CD1c-positive myeloid dendritic cell (primary cell): ENCODE measurements at regions not wholly inside any gene's neighbourhood (a gene's known extent, or its start where the extent isn't known, plus 50 kb on each side); places are given as distances from the start of the nearest gene placed in this dataset.
"Not testable (repeated sequence)": the region's sequence is repeated elsewhere in the genome, so short reads cannot be mapped to it uniquely, and the experiment has no call there.

Experiments used
- DNase-seq: peaks from one replicate; pipeline ENCODE4 v3.0.0-alpha.2; 2016; ENCODE audit errors: extremely low spot score

DNA sequence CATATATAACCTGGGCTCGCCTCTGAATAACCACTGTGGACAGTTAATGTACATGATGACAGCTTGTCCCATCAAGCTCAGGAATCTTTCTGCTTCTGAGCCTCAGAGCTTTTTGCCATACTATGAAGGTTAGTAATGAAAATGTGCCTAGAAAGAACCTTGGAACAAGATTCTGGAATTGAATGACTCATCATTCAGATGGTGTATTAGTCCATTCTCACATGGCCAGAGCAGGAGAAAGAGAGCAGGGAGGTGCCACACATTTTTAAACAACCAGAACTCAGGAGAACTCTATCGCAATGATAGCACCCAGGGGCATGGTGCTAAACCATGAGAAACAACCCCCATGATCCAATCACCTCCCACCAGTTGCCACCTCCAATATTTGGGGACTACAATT, 542.1 kb downstream of the PRR16 start:
- DNase-seq, result no peak

DNA sequence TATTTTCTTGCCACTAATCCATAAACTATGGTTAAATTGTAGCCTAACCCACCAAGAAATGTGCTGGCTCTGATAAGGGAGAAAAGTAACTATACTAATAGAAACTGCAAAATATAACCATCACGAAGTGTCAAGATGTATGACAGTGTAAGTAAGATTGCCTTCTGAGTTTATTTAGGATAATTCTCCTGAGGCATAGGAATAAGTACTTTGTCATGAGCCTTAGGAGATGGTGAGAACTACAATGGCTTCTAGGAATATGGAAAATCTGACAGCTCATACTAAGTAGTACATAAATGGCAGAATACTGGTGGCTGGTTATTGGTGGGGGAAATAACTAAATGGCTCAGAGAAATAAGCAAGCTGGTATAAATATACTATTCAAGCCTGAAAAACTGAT, 543.9 kb downstream of the PRR16 start:
- DNase-seq, result no peak

DNA sequence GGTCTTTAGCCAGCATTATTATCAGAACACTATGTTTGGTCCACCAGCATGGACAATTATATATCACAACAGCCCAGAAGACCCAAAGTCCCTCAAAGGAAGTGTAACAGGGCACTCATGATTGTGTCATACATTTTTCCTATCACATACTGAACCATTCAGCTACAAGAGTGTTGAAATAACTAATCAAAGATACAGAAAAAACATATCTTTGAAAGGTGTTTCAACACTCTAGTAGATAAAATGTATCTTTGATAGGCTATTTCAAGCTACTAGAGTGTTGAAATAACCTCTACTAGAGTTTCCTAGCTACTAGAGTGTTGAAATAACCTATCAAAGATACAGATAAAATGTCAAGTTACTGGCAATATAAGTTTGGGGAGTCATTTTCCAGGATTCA, 545.0 kb downstream of the PRR16 start:
- no peak for DNase-seq

DNA sequence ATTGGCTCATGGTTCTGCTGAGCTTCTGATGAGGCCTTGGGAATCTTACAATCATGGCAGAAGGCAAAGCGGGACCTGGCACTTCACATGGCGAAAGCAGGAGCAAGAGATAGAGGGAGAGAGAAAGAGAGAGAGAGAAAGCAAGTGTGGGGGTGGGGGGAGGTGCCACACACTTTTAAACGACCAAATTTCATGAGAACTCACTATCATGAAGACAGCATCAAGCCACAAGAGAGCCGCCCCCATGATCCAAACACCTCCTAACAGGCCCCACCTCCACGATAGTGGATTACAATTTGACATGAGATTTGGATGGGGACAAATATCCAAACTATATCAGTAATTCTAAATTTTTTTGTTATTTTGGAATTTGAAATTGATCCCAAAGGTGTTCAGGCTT, 553.9 kb downstream of the PRR16 start:
- no peak for DNase-seq

DNA sequence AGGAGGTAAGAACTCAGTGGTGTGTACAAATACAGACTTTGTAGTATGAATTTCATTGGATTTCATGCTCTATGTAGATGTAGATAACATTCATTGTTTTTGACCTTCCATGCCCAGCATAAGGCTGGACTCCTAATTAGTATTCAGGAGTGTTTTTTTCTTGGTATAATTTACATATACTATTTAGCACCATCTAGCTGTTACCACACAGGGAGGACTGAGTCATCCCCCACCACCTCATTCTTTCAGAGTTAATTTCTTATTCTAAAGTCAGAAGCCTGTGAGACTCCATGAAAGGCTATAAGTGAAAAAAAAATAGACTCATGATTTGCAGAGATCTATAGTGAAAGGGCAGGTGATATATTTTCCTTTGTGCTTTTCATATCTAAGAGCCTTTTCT, 555.0 kb downstream of the PRR16 start:
- no peak for DNase-seq

DNA sequence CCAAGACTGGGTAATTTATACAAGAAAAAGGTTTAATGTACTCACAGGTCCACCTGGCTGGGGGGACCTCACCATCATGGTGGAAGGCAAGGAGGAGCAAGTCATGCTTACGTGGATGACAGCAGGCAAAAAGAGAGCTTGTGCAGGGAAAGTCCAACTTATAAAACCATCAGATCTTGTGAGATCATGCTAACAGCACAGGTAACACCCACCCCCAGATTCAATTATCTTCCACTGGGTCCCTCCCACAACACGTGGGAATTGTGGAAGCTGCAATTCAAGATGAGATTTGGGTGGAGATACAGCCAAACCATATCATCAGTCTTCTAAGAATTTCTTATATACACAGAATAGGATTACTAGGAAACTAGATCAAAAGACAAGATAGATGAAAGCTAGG, 555.6 kb downstream of the PRR16 start:
- no peak for DNase-seq

DNA sequence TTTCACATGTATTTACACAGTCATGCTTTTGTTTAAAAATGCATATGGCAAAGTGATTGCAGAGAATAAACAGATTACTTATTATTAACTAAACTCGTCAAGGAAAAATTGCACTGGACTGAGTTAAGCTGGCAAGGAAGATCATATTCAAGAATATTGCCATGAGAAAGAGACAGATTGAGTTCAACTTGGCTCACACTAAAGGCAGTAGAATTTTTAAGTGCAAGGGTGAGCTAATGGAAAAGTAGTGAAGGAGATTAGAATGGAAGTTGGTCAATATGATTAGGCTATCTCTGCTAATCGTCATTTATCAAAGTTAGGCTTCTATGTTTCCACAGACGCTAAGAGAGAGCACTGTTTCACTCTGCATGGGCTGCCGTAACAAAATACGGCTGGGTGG, 557.6 kb downstream of the PRR16 start:
- no peak for DNase-seq

DNA sequence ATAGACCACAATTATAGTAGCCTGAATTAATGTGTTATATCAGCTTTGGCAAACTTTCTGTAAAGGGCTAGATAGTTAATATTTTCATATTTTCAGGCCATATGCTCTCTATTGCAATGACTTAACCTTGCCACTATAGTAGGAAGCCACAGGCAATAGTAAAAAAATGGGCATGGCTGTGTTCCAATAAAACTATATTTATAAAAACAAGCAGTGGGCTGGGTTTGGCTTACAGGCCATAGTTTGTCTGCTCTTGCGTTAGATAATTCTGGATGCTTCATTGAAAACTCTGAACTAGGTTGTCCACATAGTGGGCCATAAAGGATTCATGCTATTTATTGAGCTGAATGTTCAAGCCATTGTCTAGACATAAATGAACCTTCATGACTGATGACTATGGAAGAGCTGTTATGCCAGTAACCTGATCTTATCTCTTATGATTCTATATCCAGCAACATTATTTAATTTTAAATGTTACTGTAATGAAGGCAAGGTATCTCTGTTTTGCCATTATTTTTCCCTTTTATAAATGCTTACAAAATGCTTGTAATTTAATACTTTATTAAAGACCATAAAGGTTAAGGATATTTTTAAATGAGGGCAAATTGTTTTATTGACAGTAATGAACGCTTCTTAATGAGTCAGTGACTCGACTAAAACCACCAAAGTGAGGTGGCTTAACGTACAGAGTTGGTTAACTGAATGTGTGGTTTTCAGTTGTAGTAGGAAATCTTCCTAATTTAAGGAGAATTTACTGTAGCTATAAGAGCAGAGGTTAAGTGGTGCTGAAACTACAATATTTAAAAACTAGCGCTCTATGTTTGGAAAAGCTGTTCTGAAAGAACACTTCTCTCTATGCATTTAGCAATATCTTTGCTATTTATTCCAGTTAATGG, 560.6 kb downstream of the PRR16 start:
- DNase-seq, result no peak

DNA sequence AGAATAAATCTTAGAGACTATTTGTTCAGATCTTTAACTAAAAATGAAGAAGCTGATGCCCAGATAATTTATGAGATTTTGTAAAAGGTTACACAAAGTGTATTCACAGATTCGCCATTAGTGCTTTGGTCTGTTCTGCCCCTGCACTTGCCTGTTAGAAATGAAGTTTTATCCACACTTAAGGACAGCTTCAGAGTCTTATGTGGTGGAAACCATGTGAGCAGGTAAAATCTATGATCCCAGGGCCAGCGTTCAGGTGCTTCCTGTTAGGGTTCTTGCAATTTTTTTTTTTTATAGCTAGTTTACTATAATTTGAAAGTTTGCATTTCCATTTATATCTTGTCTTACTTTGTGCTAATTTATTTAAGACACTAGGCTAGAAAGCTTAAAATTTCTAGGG, 561.6 kb downstream of the PRR16 start:
- DNase-seq, result no peak

DNA sequence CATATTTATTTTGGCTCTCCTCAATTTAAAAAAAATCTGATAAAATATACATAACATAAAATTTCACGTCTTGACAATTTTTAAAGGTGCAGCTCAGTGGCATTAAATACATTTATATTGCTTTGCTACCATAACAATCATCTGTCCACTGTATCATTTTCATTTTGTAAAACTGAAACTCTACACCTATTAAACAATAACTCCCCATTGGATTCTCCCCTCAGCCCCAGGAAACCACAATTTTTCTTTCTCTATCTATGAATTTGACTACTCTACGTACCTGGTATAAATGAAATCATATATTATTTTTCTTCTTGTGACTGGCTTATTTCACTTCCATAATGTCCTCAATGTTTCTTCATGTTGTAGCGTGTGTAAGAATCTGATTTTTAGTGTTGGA, 563.5 kb downstream of the PRR16 start:
- DNase-seq, result no peak

DNA sequence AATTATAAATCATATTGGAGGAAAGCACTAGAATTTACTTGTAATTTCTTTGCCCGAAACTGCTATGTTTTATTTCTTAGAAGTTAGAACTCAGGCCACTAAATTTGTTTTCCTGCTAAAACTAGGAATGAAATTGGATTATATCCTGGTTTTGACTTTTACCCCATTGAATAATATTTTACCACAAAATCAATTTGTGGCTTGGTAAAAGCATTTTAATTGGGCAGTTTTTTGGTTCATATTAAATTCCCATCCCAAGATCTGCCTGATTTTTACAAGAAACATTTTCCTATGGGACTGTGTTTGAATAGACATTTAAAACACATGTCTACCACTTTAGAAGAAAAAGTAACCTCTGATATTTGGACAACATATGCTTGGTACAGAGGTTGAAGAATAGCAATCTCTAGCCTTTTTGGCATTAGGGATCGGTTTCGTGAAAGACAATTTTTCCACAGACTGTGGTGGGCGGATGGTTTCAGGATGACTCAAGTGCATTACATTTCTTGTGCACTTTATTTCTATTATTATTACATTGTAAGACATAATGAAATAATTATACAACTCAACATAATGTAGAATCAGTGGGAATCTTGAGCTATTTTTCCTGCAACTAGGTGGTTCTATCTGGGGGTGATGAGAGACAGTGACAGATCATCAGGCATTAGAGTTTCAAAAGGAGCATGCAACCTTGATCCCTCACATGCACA, 565.6 kb downstream of the PRR16 start:
- DNase-seq, result no peak

DNA sequence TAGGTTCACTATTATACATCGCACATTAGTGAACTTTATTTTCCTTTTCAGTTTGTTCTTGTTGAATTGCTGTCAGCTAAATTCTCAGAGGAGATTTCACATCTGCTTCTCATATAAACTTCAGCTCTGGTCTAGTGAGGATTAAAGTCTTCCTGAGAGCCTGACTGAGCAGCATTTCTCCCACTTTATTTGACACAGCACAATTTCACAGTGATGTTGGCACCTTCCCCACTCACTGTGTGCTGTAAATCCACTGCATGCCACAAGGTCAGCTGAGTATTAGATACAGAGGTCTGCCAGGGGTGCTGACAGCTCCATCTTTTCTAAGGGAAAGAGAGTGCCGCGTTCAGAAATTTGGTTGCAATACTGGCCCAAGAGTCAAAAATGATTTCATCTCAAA, 567.4 kb downstream of the PRR16 start:
- no peak for DNase-seq

DNA sequence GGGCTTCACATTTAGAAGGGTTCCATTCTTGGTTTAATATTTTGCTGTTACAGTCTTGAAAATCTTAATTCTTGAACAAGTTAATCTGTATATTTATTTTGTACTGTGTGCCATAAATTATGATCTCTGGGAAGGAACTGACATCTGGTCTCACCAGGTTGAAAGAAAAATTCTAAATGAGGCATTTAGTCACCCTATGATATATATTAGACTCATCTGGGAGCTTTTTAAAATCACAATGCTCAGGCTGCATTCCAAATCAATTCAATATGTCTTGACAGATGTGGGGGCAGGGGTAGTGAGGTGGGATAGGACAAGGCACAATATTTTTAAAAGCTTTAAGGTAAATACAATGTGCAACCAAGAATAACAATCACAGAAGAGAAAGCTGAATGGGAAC, 569.2 kb downstream of the PRR16 start:
- no peak for DNase-seq

DNA sequence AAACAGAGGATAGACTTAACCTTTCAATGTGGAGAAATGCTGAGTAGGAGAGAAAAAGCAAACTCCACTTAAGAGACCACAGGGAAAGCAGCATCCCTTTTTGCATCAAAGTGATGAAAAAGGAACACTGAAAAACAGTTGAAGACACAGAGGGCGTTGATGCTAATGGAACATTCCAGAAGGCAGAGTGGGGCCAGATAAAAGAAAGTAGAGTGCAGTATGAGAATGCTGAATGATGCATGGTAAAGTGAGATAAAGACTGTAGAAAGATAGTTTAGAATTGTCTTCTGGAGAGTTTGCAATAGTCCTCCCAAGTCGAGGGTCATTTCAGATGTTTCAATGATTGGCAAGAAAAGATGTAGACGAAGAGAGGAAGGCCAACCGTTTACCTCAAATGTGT, 574.3 kb downstream of the PRR16 start:
- DNase-seq, result no peak

DNA sequence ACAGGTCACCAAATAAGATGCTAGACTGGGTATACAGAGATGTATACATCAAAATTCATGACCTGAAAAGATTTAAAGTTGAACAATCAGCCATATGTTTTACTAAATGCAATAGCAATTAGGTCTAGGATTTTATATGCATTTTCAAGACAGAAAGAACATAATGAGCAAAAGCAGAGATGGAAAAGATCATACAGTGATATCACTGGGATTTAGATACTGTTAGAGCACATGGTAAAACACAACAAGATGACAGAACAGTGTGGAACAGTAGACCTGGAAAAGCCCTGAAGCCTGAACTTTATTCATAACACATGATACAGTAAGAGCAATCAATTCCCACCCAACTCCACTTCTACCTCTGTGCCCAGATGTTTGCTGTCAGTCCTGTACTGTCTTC, 585.9 kb downstream of the PRR16 start:
- no peak for DNase-seq

DNA sequence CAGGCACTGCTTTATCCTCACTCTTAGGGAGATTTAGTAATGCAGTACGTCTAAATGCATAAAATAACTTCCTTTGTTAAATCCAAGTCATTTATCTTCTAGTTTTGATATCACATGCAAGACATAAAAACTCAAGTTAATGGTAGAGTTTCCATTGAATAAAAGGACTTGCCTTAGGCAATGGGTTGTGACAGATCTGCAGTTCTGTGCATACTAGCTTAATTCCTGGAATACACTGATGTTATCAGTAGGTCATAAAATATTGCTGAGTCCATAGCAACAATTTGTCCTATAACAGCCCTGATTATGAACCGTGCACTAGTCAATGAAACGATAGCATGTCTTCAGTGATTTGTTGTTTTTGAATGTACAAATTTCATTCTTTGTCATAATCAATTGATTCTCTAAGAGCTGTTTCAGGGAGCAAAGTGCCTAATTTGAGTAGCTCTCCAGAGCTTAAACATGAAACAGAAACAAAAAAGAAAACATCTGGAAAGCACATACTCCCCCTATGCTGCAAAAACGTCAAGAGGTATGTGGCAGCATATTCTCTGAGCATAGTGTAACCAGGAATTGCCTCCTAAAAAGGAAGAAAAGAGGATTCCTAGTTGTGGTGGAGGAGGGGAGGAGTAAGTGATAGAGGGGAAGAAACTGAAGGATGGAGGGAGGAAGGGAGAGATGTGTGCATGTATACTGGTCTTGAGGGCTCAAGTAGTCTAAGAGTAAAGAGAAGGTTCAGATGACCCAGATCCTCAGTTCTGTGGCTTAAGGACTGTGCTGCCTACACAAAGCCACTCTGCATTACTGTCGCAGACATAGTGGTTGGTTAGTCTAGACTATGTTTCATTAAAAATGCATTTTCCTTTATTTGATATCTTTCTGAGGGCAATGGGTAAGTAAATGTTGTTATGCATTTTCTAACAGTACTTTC, 589.2 kb downstream of the PRR16 start:
- DNase-seq, result no peak

DNA sequence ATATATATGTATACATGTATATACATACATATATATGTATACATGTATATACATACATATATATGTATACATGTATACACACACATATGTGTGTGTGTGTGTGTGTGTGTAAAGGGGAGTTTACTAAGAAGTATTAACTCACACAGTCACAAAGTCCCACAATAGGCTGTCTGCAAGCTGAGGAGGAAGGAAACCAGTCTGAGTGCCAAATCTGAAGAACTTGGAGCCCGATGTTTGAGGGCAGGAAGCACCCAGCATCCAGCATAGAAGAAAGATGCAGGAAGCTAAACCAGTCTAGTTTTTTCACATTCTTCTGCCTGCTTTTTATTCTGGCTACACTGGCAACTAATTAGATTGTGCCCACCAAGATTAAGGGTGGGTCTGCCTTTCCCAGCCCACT, 591.5 kb downstream of the PRR16 start:
- DNase-seq, result no peak

DNA sequence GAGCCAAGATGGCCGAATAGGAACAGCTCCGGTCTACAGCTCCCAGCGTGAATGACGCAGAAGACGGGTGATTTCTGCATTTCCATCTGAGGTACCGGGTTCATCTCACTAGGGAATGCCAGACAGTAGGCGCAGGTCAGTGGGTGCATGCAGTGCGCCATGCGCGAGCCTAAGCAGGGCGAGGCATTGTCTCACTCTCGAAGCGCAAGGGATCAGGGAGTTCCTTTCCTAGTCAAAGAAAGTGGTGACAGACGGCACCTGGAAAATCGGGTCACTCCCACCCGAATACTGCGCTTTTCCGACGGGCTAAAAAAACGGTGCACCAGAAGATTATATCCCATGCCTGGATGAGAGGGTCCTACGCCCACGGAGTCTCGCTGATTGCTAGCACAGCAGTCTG, 600.1 kb downstream of the PRR16 start:
- not testable (repeated sequence) for DNase-seq

DNA sequence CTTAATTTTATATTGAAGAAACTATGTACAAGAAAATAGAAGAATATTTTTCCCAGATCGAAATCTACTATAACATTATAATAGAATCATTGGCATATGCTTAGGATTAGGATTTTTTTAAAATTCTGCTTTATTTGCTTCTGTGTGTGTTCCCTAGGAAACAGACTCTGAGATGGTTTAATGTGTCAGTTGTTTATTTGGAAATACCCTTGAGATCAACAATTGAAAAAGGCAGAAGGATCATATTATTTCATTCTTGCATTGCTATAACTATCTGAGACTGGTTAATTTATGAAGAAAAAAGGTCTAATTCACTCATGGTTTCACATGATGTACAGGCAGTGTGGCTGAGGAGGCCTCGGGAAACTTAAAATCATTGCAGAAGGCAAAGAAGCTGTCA, 622.6 kb downstream of the PRR16 start:
- DNase-seq, result no peak

DNA sequence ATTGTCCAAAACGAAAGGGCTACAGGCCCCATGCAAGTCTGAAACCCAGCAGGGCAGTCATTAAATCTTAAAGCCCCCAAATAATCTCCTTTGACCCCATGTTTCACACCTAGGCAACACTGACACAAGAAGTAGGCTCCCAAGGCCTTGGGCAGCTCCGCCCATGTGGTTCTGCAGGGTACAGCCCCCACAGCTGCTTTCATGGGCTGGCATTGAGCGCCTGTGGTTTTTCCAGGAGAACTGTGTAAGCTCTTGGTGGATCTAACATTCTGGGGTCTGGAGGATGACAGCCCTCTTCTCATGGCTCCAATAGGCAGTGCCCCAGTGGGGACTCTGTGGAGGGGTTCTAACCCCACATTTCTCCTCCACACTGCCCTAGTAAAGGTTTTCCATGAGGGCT, 623.5 kb downstream of the PRR16 start:
- no peak for DNase-seq

DNA sequence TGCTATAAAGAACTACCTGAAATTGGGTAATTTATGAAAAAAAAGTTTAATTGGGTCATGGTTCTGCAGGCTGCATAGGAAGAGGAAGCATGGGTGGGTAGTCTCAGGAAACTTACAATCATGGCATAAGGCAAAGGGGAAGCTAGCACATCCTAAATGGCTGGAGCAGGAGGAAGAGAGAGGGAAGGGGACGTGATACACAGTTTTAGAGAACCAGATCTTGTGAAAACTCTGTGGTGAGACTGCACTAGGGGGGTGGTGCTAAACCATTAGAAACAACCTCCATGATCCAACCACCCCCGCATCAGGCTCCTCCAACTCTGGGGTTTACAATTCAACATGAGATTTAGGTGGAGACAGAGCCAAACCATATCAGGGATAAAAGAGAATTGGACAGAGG, 624.2 kb downstream of the PRR16 start:
- no peak for DNase-seq

DNA sequence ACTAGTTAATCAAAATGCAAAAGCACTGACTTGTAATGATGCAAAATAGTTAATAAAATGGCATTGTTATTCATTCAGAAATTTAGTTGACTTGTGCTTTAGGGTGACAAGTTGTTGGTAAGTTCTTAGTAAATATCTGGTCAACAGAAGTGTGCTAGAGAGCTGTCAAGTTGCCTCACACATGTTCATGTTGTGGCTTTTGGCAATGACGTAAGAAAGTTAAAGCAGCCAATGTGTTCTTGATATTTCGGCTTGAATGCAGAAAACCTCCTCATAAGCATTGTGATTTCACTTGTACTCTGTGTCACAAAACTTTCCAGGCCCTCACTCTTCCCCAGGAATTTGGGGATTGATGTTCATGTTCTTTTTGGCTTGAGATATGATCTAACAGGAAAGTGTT, 626.7 kb downstream of the PRR16 start:
- DNase-seq, result no peak
